Neural progenitor cell (in vitro differentiated cells): ENCODE measurements at regions not wholly inside any gene's neighbourhood (a gene's known extent, or its start where the extent isn't known, plus 50 kb on each side); places are given as distances from the start of the nearest gene placed in this dataset.
"Not testable (repeated sequence)": the region's sequence is repeated elsewhere in the genome, so short reads cannot be mapped to it uniquely, and the experiment has no call there.

Experiments used
- DNase-seq: peaks from one replicate; pipeline ENCODE4 v3.0.0-alpha.2; 2016; ENCODE audit warnings: low spot score
- H2AFZ ChIP-seq: fragments of 200-600 bp; sonication (generic); replicated peaks from 2 replicates; pipeline ENCODE4 v1.6.1; 2016; ENCODE audit warnings: antibody characterized with exemption
- H3F3A ChIP-seq: fragments of 200-600 bp; sonication (generic); 2 replicates; pipeline ENCODE4 v1.6.1; 2016; ENCODE audit warnings: antibody characterized with exemption, low read depth
- H3K27ac ChIP-seq: fragments of 200-600 bp; sonication (generic); 2 replicates; pipeline ENCODE4 v1.5.1; 2016; ENCODE audit warnings: mild to moderate bottlenecking
- H3K27me3 ChIP-seq: fragments of 200-600 bp; sonication (generic); 2 replicates; pipeline ENCODE4 v1.6.1; 2016; ENCODE audit warnings: mild to moderate bottlenecking, moderate library complexity
- H3K36me3 ChIP-seq: fragments of 200-600 bp; sonication (generic); 2 replicates; pipeline ENCODE4 v1.5.1; 2016
- H3K4me1 ChIP-seq: fragments of 200-600 bp; sonication (generic); 2 replicates; pipeline ENCODE4 v1.6.1; 2016; ENCODE audit warnings: mixed run types
- H3K4me2 ChIP-seq: fragments of 200-600 bp; sonication (generic); 2 replicates; pipeline ENCODE4 v1.6.1; 2016
- H3K4me3 ChIP-seq: fragments of 200-600 bp; sonication (generic); 2 replicates; pipeline ENCODE4 v1.5.1; 2016
- H3K79me2 ChIP-seq: fragments of 200-600 bp; sonication (generic); 2 replicates; pipeline ENCODE4 v1.6.1; 2016; ENCODE audit warnings: low read depth
- H3K9ac ChIP-seq: fragments of 200-600 bp; sonication (generic); 2 replicates; pipeline ENCODE4 v1.6.1; 2016
- H3K9me3 ChIP-seq: fragments of 200-600 bp; sonication (generic); 2 replicates; pipeline ENCODE4 v1.5.1; 2016; ENCODE audit warnings: low read depth
- H4K20me1 ChIP-seq: fragments of 200-600 bp; sonication (generic); 2 replicates; pipeline ENCODE4 v1.6.1; 2016; ENCODE audit warnings: low read depth
- H3K27ac Mint-ChIP-seq: 3 replicates; pipeline ENCODE4 v1.8.0; 2021; ENCODE audit warnings: mixed read lengths
- H3K27me3 Mint-ChIP-seq: 2 replicates; pipeline ENCODE4 v1.8.0; 2022; ENCODE audit warnings: low read depth, mild to moderate bottlenecking, inconsistent platforms, moderate library complexity, mixed read lengths; ENCODE audit not compliant: insufficient read depth
- H3K36me3 Mint-ChIP-seq: 3 replicates; pipeline ENCODE4 v1.8.0; 2021; ENCODE audit warnings: mixed read lengths
- H3K4me1 Mint-ChIP-seq: 3 replicates; pipeline ENCODE4 v1.8.0; 2021; ENCODE audit warnings: mixed read lengths
- H3K4me3 Mint-ChIP-seq: 3 replicates; pipeline ENCODE4 v1.8.0; 2021; ENCODE audit warnings: mild to moderate bottlenecking, moderate library complexity, mixed read lengths
- H3K9me3 Mint-ChIP-seq: 3 replicates; pipeline ENCODE4 v1.8.0; 2020; ENCODE audit warnings: mixed read lengths
- EZH2 ChIP-seq: fragments of 200-600 bp; sonication (generic); IDR thresholded peaks from 2 replicates; pipeline ENCODE4 v1.6.1; 2017; ENCODE audit warnings: antibody characterized with exemption, mild to moderate bottlenecking, moderate library complexity
- EZH2phosphoT487 ChIP-seq: fragments of 200-600 bp; sonication (generic); IDR thresholded peaks from 2 replicates; pipeline ENCODE4 v1.6.1; 2017; ENCODE audit warnings: antibody characterized with exemption
- TF ChIP-seq, protein P1 (sequence below): fragments of 200-600 bp; sonication (generic); IDR thresholded peaks from 2 replicates; pipeline ENCODE4 v1.5.1; 2017; ENCODE audit warnings: antibody characterized with exemption, mild to moderate bottlenecking

DNA sequence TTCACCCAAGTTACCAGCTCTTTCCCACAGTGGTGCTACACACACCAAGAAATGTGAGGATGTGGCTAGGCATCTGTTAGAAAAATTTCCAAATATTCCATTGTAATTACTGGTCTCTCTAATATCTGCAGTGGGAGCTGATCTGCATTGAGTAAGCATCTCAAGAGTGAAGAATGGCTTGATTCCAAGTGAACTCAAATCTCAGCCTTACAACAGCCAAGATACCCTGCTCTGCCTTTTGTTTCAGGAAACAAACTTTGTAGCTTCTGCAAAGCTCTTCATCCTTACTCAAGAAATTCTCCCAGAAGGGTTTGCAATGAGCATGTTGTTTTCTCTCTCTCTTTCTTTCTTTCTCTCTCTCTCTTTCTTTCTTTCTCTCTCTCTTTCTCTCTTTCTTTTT, 181.1 kb downstream of the FCRL5 start:
- no peaks in the 10 kb centered on the region for H3K27me3 ChIP-seq
- no peaks in the 10 kb centered on the region for H3K4me1 ChIP-seq
- DNase-seq = no peak
- H3K79me2 ChIP-seq = no peaks in the 10 kb centered on the region
- Mint-ChIP-seq H3K4me1 (no peaks in the 10 kb centered on the region), H3K27me3 (no peaks in the 10 kb centered on the region), H3K9me3 (no peaks in the 10 kb centered on the region), H3K27ac (no peak overlapping the region), H3K36me3 (no peaks in the 10 kb centered on the region), H3K4me3 (no peak overlapping the region)
- no peak overlapping the region for H3K9ac ChIP-seq
- no peak overlapping the region for H3K27ac ChIP-seq
- no peak overlapping the region for H3K4me2 ChIP-seq
- no peak overlapping the region for H2AFZ ChIP-seq
- no peak overlapping the region for H3K4me3 ChIP-seq
- H3K36me3 ChIP-seq = no peaks in the 10 kb centered on the region
- H4K20me1 ChIP-seq = no peaks in the 10 kb centered on the region
- no peak for TF ChIP-seq EZH2phosphoT487
- no peak for TF ChIP-seq EZH2
- TF ChIP-seq, protein P1, sequence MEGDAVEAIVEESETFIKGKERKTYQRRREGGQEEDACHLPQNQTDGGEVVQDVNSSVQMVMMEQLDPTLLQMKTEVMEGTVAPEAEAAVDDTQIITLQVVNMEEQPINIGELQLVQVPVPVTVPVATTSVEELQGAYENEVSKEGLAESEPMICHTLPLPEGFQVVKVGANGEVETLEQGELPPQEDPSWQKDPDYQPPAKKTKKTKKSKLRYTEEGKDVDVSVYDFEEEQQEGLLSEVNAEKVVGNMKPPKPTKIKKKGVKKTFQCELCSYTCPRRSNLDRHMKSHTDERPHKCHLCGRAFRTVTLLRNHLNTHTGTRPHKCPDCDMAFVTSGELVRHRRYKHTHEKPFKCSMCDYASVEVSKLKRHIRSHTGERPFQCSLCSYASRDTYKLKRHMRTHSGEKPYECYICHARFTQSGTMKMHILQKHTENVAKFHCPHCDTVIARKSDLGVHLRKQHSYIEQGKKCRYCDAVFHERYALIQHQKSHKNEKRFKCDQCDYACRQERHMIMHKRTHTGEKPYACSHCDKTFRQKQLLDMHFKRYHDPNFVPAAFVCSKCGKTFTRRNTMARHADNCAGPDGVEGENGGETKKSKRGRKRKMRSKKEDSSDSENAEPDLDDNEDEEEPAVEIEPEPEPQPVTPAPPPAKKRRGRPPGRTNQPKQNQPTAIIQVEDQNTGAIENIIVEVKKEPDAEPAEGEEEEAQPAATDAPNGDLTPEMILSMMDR = no peak
- no peaks in the 10 kb centered on the region for H3K9me3 ChIP-seq
- H3F3A ChIP-seq = no peaks in the 10 kb centered on the region

DNA sequence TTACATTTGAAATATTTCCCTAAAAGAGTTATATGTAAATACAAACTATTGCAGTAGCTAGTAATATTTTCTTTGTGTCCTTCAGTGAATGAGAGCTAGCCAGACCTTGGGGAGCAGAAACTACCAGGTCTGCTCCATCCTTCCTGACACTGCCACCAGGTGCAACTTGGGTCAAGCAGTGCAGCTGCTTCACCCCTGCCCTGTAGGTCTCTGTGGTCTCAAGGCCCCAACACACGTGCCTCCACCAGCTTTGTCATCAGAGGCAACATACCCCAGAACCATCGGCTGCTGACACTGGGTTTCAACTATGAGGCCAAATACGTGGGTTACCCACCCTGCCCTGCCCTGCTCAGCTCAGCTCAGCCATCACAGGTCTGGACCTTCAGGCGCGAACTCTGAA, 181.6 kb downstream of the FCRL5 start:
- no peak overlapping the region for H2AFZ ChIP-seq
- H3K27ac Mint-ChIP-seq = no peak overlapping the region
- TF ChIP-seq EZH2phosphoT487 = no peak
- no peak for TF ChIP-seq EZH2
- TF ChIP-seq, protein P1 = no peak
- no peaks in the 10 kb centered on the region for H3K4me1 ChIP-seq
- no peaks in the 10 kb centered on the region for H3K79me2 ChIP-seq
- DNase-seq = no peak
- H3K4me2 ChIP-seq = no peak overlapping the region
- H3K36me3 ChIP-seq = no peaks in the 10 kb centered on the region
- no peaks in the 10 kb centered on the region for H3K4me1 Mint-ChIP-seq
- no peak overlapping the region for H3K4me3 ChIP-seq
- H3K9ac ChIP-seq = no peak overlapping the region
- H3K27me3 ChIP-seq = no peaks in the 10 kb centered on the region
- no peak overlapping the region for H3K27ac ChIP-seq
- no peaks in the 10 kb centered on the region for H3K27me3 Mint-ChIP-seq
- no peaks in the 10 kb centered on the region for H3K36me3 Mint-ChIP-seq
- H3K9me3 Mint-ChIP-seq = no peaks in the 10 kb centered on the region
- no peaks in the 10 kb centered on the region for H3K9me3 ChIP-seq
- no peaks in the 10 kb centered on the region for H4K20me1 ChIP-seq
- H3F3A ChIP-seq = no peaks in the 10 kb centered on the region
- no peak overlapping the region for H3K4me3 Mint-ChIP-seq

DNA sequence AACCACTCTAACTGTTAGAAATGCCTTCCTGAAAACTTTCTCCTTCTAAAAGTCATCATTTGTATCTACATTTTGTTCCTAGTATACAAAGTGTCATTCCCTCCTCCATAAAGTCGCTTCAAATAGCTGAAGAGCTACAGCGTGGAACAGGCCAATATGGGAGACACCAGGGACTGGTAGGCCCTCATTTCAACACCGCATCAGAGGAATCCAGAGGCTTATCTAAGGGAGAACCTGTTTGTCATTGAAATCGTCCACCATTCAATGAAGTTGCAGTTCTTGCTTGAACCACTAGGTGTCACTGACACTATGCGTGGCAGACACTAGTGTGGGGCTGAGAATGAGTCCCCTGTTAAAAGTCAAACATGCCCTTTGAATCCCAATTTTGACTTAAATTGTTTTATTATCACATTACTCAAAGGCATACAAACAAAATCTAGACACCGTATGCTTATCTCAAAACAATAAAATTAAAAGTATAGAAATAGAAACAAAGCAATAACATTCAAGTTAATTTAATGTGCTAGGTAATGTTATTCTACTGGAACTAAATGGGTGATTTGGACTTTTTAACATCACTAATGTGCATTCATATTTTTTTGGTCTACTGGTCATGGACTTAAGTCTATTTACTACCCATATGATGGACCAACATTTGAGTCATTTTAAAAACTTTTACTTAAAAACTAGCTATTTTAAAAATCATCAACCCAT, 182.3 kb downstream of the FCRL5 start:
- no peak overlapping the region for H3K4me3 ChIP-seq

DNA sequence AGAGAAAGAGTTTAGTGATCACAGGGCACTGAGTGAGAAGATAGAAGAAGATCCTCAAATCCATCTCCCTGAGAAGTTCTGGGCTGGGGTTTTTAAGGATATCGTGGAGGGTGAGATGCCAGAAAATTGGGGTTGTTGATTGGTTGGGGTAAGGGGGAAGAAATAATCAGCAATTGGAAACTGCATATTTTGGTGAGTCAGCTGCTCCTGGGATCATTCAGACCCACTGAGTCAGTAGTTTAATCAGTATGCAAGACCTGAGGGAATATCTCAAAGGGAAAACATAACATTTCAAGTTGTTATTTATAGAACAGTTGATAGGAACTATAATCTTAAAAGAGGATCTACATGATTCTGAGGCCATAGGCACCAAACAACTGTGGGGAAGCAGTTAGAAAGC, 183.4 kb downstream of the FCRL5 start:
- H3K4me1 Mint-ChIP-seq, H3K9me3 Mint-ChIP-seq, H3K36me3 Mint-ChIP-seq, H3K36me3 ChIP-seq, H3K4me2 ChIP-seq, H3K27me3 Mint-ChIP-seq, H3F3A ChIP-seq, H3K4me3 ChIP-seq, H4K20me1 ChIP-seq, H3K4me3 Mint-ChIP-seq, H3K9me3 ChIP-seq, H3K27me3 ChIP-seq, H3K9ac ChIP-seq, H2AFZ ChIP-seq, DNase-seq, H3K4me1 ChIP-seq, H3K27ac ChIP-seq, H3K27ac Mint-ChIP-seq, H3K79me2 ChIP-seq: not testable (repeated sequence)

More for the DNA sequence above, 182.3 kb downstream of the FCRL5 start:
- Histone ChIP-seq H3K4me2 (no peak overlapping the region), H4K20me1 (no peaks in the 10 kb centered on the region), H3K27ac (no peak overlapping the region), H3K27me3 (no peaks in the 10 kb centered on the region), H3F3A (no peaks in the 10 kb centered on the region), H3K9me3 (no peaks in the 10 kb centered on the region), H3K36me3 (no peaks in the 10 kb centered on the region), H3K79me2 (no peaks in the 10 kb centered on the region), H3K4me1 (no peaks in the 10 kb centered on the region), H2AFZ (peak overlapping the region; percentile 78), H3K9ac (no peak overlapping the region)
- no peaks in the 10 kb centered on the region for H3K9me3 Mint-ChIP-seq
- H3K27ac Mint-ChIP-seq = no peak overlapping the region
- DNase-seq = peak; percentile 76
- no peak overlapping the region for H3K4me3 Mint-ChIP-seq
- H3K36me3 Mint-ChIP-seq = no peaks in the 10 kb centered on the region
- no peaks in the 10 kb centered on the region for H3K27me3 Mint-ChIP-seq
- H3K4me1 Mint-ChIP-seq = no peaks in the 10 kb centered on the region
- TF ChIP-seq, protein P1 = peak; percentile 91
- no peak for TF ChIP-seq EZH2phosphoT487
